DND-41 (cell line): ENCODE measurements at regions not wholly inside any gene's neighbourhood (a gene's known extent, or its start where the extent isn't known, plus 50 kb on each side); places are given as distances from the start of the nearest gene placed in this dataset.

Experiments used
- ATAC-seq: fragments of 200-7000 bp; cut with Tn5 transposase; 3 replicates; pipeline ENCODE4 v1.9.1; 2021; ENCODE audit warnings: low read depth; ENCODE audit not compliant: insufficient read depth
- DNase-seq: peaks from one replicate; pipeline ENCODE4 v3.0.0-alpha.2; 2020
- H2AFZ ChIP-seq: 2 replicates; pipeline ENCODE4 v1.6.0; 2012; ENCODE audit warnings: low read depth, low read length
- H3K27ac ChIP-seq: 2 replicates; pipeline ENCODE4 v1.5.1; 2012; ENCODE audit warnings: low read length, inconsistent platforms
- H3K27me3 ChIP-seq: fragments of 200-600 bp; sonication (generic); 2 replicates; pipeline ENCODE4 v1.6.0; 2012; ENCODE audit warnings: low read length, mild to moderate bottlenecking, inconsistent platforms; ENCODE audit not compliant: insufficient read depth, poor library complexity
- H3K36me3 ChIP-seq: 2 replicates; pipeline ENCODE4 v1.5.1; 2012; ENCODE audit warnings: low read length, inconsistent platforms; ENCODE audit not compliant: insufficient read depth
- H3K4me1 ChIP-seq: 2 replicates; pipeline ENCODE4 v1.5.1; 2012; ENCODE audit warnings: mild to moderate bottlenecking, low read length; ENCODE audit not compliant: insufficient read depth
- H3K4me2 ChIP-seq: 2 replicates; pipeline ENCODE4 v1.6.0; 2012; ENCODE audit warnings: mild to moderate bottlenecking, moderate library complexity, low read length, inconsistent platforms; ENCODE audit not compliant: insufficient read depth
- H3K4me3 ChIP-seq, 2 experiments: fragments of 200-600 bp in 1 of 2; shearing (Covaris generic) in 1 of 2; 2 replicates each; pipeline ENCODE4 v1.5.1; 2012 to 2016; ENCODE audit warnings: inconsistent platforms in 2 of 2, low read length in 2 of 2, mild to moderate bottlenecking in 2 of 2, low read depth in 1 of 2, moderate library complexity in 1 of 2
- H3K79me2 ChIP-seq: 2 replicates; pipeline ENCODE4 v1.6.0; 2012; ENCODE audit warnings: low read length, inconsistent platforms; ENCODE audit not compliant: insufficient read depth
- H3K9ac ChIP-seq: 2 replicates; pipeline ENCODE4 v1.6.0; 2012; ENCODE audit warnings: low read depth, mild to moderate bottlenecking, inconsistent platforms, low read length, moderate library complexity
- H3K9me3 ChIP-seq: 2 replicates; pipeline ENCODE4 v1.5.1; 2012; ENCODE audit warnings: low read length, moderate library complexity, mild to moderate bottlenecking, inconsistent platforms; ENCODE audit not compliant: insufficient read depth, severe bottlenecking
- H4K20me1 ChIP-seq: 2 replicates; pipeline ENCODE4 v1.6.0; 2012; ENCODE audit warnings: low read length; ENCODE audit not compliant: insufficient read depth
- EZH2 ChIP-seq: IDR thresholded peaks from 3 replicates; pipeline ENCODE4 v1.6.1; 2012; ENCODE audit warnings: borderline replicate concordance, low read depth, mild to moderate bottlenecking, moderate library complexity, low read length, inconsistent platforms; ENCODE audit not compliant: severe bottlenecking
- TF ChIP-seq, protein P1 (sequence below): IDR thresholded peaks from 2 replicates; pipeline ENCODE4 v1.5.1; 2012; ENCODE audit warnings: borderline replicate concordance, low read length, moderate library complexity, mild to moderate bottlenecking; ENCODE audit not compliant: poor library complexity, severe bottlenecking; ENCODE audit errors: extremely low read depth

DNA sequence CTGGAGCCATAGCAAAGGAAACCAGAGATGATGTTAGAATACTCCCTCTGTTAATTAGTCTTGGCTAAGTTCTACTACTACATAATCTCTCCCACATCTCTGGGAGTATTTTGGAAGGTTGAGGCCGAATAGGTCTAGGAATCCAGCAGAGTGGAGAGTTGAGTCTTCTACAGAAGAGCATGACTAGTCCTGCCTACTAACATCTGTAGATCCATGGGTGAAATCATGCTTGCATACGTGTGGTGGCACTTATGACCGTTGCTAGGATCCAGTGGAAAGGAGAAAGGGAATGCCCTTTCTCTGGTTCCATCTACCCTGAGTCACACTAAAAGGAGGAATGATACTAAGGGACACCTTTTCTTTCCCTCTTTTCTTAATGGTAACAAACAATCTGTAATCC, 425.4 kb downstream of the KDM5D start:
- no peaks in the 10 kb centered on the region for H3K79me2 ChIP-seq
- peaks cover 13% of the 10 kb centered on the region for H3K9me3 ChIP-seq
- ATAC-seq (no peak), DNase-seq (no peak)
- TF ChIP-seq, protein P1, sequence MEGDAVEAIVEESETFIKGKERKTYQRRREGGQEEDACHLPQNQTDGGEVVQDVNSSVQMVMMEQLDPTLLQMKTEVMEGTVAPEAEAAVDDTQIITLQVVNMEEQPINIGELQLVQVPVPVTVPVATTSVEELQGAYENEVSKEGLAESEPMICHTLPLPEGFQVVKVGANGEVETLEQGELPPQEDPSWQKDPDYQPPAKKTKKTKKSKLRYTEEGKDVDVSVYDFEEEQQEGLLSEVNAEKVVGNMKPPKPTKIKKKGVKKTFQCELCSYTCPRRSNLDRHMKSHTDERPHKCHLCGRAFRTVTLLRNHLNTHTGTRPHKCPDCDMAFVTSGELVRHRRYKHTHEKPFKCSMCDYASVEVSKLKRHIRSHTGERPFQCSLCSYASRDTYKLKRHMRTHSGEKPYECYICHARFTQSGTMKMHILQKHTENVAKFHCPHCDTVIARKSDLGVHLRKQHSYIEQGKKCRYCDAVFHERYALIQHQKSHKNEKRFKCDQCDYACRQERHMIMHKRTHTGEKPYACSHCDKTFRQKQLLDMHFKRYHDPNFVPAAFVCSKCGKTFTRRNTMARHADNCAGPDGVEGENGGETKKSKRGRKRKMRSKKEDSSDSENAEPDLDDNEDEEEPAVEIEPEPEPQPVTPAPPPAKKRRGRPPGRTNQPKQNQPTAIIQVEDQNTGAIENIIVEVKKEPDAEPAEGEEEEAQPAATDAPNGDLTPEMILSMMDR, result no peak
- H2AFZ ChIP-seq, result no peak overlapping the region
- no peak overlapping the region for H3K4me2 ChIP-seq
- no peaks in the 10 kb centered on the region for H4K20me1 ChIP-seq
- peaks cover 18% of the 10 kb centered on the region for H3K4me1 ChIP-seq
- no peak overlapping the region for H3K4me3 ChIP-seq
- H3K27ac ChIP-seq, result no peak overlapping the region
- no peak overlapping the region for H3K9ac ChIP-seq
- H3K36me3 ChIP-seq, result no peaks in the 10 kb centered on the region
- no peaks in the 10 kb centered on the region for H3K27me3 ChIP-seq

DNA sequence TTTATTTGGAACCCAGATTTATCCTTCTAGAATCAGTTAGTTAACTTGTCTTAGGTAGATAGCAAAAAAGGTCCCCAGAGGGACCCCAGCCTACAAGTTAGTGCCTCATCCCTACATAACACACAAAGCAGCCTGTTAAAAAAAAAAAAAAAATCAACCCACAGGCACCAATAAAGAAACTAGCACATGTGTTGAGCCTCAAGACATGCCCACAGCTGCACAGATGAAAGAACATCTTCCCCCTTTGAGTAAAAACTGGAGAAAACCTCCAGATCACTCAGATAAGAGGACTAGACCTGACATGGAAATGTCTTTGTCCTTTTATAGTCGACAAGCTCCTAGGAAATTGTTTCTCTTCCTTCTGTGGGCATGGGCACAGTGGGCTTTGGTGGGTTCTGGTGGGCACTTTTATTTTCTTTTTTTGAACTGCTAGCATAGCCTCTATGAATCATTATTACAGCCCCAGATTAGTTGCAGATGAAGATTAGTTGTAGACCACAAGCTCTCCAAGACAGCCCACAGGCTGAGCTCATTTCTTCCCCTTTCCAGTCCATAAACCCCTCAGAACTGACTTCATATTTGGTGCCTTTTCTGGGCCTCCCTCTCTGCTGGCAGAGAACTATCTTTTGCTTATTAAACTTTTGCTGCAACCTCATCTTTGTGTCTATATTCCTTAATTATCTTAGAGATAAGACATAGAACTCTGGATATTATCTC, 427.1 kb downstream of the KDM5D start:
- Histone ChIP-seq H3K36me3 (no peaks in the 10 kb centered on the region), H3K4me2 (peak overlapping the region; percentile 22; the same call in 1 of the 2 replicates), H3K9ac (no peak overlapping the region), H2AFZ (no peak overlapping the region), H3K4me3 (no peak overlapping the region), H3K27ac (no peak overlapping the region), H3K4me1 (peaks cover 18% of the 10 kb centered on the region), H4K20me1 (no peaks in the 10 kb centered on the region), H3K79me2 (no peaks in the 10 kb centered on the region), H3K27me3 (no peaks in the 10 kb centered on the region), H3K9me3 (peaks cover 13% of the 10 kb centered on the region)
- peak; percentile 80 for ATAC-seq
- peak; percentile 26 for DNase-seq
- no peak for TF ChIP-seq EZH2
- TF ChIP-seq, protein P1, result no peak

DNA sequence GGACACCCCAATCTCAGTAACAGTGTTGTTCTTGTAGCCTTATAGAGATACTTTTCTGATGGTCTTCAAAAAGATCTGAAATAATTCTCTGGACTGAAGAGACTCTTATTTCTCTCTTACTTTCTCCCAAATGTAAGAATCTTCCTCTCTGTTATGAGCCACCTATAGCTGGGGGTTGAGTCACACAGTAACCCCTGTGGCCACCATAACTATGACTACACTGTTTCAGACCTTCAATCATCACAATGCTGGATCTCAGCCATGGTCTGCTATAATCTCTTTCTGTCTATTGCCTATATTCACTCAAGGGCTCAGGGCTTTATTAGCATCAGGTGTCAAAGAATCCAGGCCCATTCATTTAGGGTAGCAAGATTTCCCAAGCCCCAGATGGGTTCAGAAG, 436.9 kb downstream of the KDM5D start:
- no peaks in the 10 kb centered on the region for H4K20me1 ChIP-seq
- no peaks in the 10 kb centered on the region for H3K9me3 ChIP-seq
- DNase-seq, result no peak
- H3K27ac ChIP-seq, result no peak overlapping the region
- H3K4me1 ChIP-seq, result no peaks in the 10 kb centered on the region
- no peaks in the 10 kb centered on the region for H3K27me3 ChIP-seq
- H3K36me3 ChIP-seq, result no peaks in the 10 kb centered on the region
- H3K79me2 ChIP-seq, result no peaks in the 10 kb centered on the region
- no peak overlapping the region for H3K9ac ChIP-seq
- H3K4me3 ChIP-seq, result no peak overlapping the region
- no peak overlapping the region for H2AFZ ChIP-seq
- no peak for ATAC-seq
- no peak overlapping the region for H3K4me2 ChIP-seq
- TF ChIP-seq, protein P1, result no peak
- no peak for TF ChIP-seq EZH2
